ENCODE measurements at regions not wholly inside any gene's neighbourhood (a gene's known extent, or its start where the extent isn't known, plus 50 kb on each side); places are given as distances from the start of the nearest gene placed in this dataset.

GRCh38 chr2:8475349-8476031 is 206.4 kb upstream of the ID2 start:
- peak; percentile 42 for DNase-seq

- no peak for DNase-seq
Measured at GRCh38 chr2:8477552-8478470, 204.0 kb upstream of the ID2 start.

- DNase-seq, result no peak
Measured at GRCh38 chr2:8478471-8478793, 203.4 kb upstream of the ID2 start.

GRCh38 chr2:8479298-8479697 is 202.6 kb upstream of the ID2 start:
- DNase-seq, result no peak

- no peak for DNase-seq
Measured at GRCh38 chr2:8480915-8481314, 200.9 kb upstream of the ID2 start.

- no peak for DNase-seq
Measured at GRCh38 chr2:8481463-8482009, 200.3 kb upstream of the ID2 start.

- no peak for DNase-seq
Measured at GRCh38 chr2:8482432-8482831, 199.4 kb upstream of the ID2 start.

- DNase-seq, result no peak
Measured at GRCh38 chr2:8484502-8485283, 197.2 kb upstream of the ID2 start.

GRCh38 chr2:8485736-8486135 is 196.1 kb upstream of the ID2 start:
- DNase-seq, result no peak

GRCh38 chr2:8486141-8486540 is 195.7 kb upstream of the ID2 start:
- no peak for DNase-seq

GRCh38 chr2:8487461-8487932 is 194.4 kb upstream of the ID2 start:
- DNase-seq, result no peak

- DNase-seq, result no peak
Measured at GRCh38 chr2:8488001-8488738, 193.7 kb upstream of the ID2 start.

GRCh38 chr2:8489221-8489620 is 192.6 kb upstream of the ID2 start:
- no peak for DNase-seq

- DNase-seq, result no peak
Measured at GRCh38 chr2:8489751-8490150, 192.1 kb upstream of the ID2 start.

GRCh38 chr2:8490166-8490721 is 191.6 kb upstream of the ID2 start:
- no peak for DNase-seq

- DNase-seq, result no peak
Measured at GRCh38 chr2:8491296-8492027, 190.4 kb upstream of the ID2 start.

GRCh38 chr2:8494151-8494550 is 187.7 kb upstream of the ID2 start:
- no peak for DNase-seq

- no peak for DNase-seq
Measured at GRCh38 chr2:8494589-8494988, 187.3 kb upstream of the ID2 start.

- DNase-seq, result no peak
Measured at GRCh38 chr2:8495189-8495989, 186.5 kb upstream of the ID2 start.

GRCh38 chr2:8496079-8496478 is 185.8 kb upstream of the ID2 start:
- no peak for DNase-seq

- no peak for DNase-seq
Measured at GRCh38 chr2:8496617-8497016, 185.2 kb upstream of the ID2 start.
